Stimulated activated CD4-positive, alpha-beta T cell treated with anti-CD3 and anti-CD28 coated beads, Interleukin-12 subunit alpha, Interleukin-12 subunit beta, amount 100 ng/mL, for 48 hours (primary cell): ENCODE measurements at regions not wholly inside any gene's neighbourhood (a gene's known extent, or its start where the extent isn't known, plus 50 kb on each side); places are given as distances from the start of the nearest gene placed in this dataset.

ENCODE experiments used
- DNase-seq, 3 donors: peaks; one replicate each; pipeline ENCODE4 v3.0.0-alpha.2; 2020; ENCODE audit warnings: low read depth in 2 of 3, low spot score in 1 of 3

GRCh38 chr2:150557020-150557600 lies 69.6 kb upstream of the RND3 start:
- DNase-seq = no peak

GRCh38 chr2:150555611-150556356 lies 68.3 kb upstream of the RND3 start:
- DNase-seq = no peak

- no peak for DNase-seq
These were observed 66.6 kb upstream of the RND3 start for GRCh38 chr2:150554046-150554445.

GRCh38 chr2:150552041-150552820 lies 64.8 kb upstream of the RND3 start:
- DNase-seq = no peak

- no peak for DNase-seq
These were observed 61.9 kb upstream of the RND3 start for GRCh38 chr2:150549381-150549780.

GRCh38 chr2:150548527-150548926 lies 61.1 kb upstream of the RND3 start:
- DNase-seq = no peak

GRCh38 chr2:150545916-150546315 lies 58.4 kb upstream of the RND3 start:
- DNase-seq = no peak

- DNase-seq = no peak
These were observed 57.3 kb upstream of the RND3 start for GRCh38 chr2:150544731-150545130.

- DNase-seq = no peak
These were observed 55.2 kb upstream of the RND3 start for GRCh38 chr2:150542692-150543091.

GRCh38 chr2:150542172-150542571 lies 54.7 kb upstream of the RND3 start:
- no peak for DNase-seq

- no peak for DNase-seq
These were observed 51.3 kb upstream of the RND3 start for GRCh38 chr2:150538651-150539201.
